Ascending aorta (tissue), 2 donors: ENCODE measurements at regions not wholly inside any gene's neighbourhood (a gene's known extent, or its start where the extent isn't known, plus 50 kb on each side); places are given as distances from the start of the nearest gene placed in this dataset.

Source experiments
- DNase-seq, 2 donors: peaks; one replicate each; pipeline ENCODE4 v3.0.0-alpha.2; 2019; ENCODE audit warnings: low spot score in 2 of 2
- H3K27ac ChIP-seq, 2 donors: fragments of 200-600 bp; sonication (generic); one replicate each; pipeline ENCODE4 v1.5.1; 2016 to 2017; ENCODE audit warnings: mild to moderate bottlenecking in 1 of 2
- H3K27me3 ChIP-seq: fragments of 200-600 bp; sonication (generic); one replicate; pipeline ENCODE4 v1.5.1; 2017
- H3K36me3 ChIP-seq, 2 donors: fragments of 200-600 bp; sonication (generic); one replicate each; pipeline ENCODE4 v1.5.1; 2016
- H3K4me1 ChIP-seq, 2 donors: fragments of 200-600 bp; sonication (generic); one replicate each; pipeline ENCODE4 v1.5.1; 2016 to 2017; ENCODE audit warnings: mild to moderate bottlenecking in 1 of 2
- H3K4me3 ChIP-seq, 2 donors: fragments of 200-600 bp; sonication (generic); one replicate each; pipeline ENCODE4 v1.5.1; 2016 to 2017; ENCODE audit warnings: mild to moderate bottlenecking in 1 of 2
- H3K9me3 ChIP-seq, 2 donors: fragments of 200-600 bp; sonication (generic); one replicate each; pipeline ENCODE4 v1.5.1; 2016
- intact Hi-C: fragments of 100-400 bp; cut with DNase I; formaldehyde crosslinking; loops from one replicate; pipeline ENCODE4 v1.15.1; 2023
- TF ChIP-seq, protein P1 (sequence below), 3 experiments: fragments of 200-600 bp in 2 of 3; fragments of 450-650 bp in 1 of 3; sonication (generic) in 2 of 3; IDR thresholded peaks; one replicate each; pipeline ENCODE4 v1.5.1; 2016 to 2019; ENCODE audit warnings: antibody characterized with exemption in 3 of 3, mild to moderate bottlenecking in 1 of 3, moderate library complexity in 1 of 3

DNA sequence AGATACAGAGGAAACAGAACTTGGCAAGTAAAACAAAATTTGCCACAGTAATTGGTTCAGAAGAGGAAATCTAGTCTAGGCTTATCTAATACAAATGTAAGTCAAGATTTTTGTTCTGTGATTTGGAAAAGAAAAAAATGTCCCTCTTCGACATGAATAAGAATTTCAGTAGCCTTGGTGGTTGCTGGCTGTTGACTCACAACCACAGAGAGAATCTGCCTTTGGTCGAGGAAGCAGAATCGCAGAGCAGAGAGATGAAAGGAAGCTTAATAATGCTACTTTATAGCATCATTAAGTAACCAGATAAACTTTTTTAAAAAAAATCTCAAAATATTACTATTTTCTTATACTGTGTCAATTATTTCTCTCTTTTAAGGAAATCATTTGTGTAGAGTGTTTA is 1096.6 kb downstream of the FLRT2 start:
- Histone ChIP-seq H3K36me3 (no peaks in the 10 kb centered on the region), H3K9me3 (no peaks in the 10 kb centered on the region), H3K27ac (no peak overlapping the region), H3K4me1 (no peaks in the 10 kb centered on the region), H3K27me3 (no peaks in the 10 kb centered on the region), H3K4me3 (no peak overlapping the region)
- intact Hi-C loops = no loop called here
- DNase-seq = no peak
- TF ChIP-seq, protein P1, sequence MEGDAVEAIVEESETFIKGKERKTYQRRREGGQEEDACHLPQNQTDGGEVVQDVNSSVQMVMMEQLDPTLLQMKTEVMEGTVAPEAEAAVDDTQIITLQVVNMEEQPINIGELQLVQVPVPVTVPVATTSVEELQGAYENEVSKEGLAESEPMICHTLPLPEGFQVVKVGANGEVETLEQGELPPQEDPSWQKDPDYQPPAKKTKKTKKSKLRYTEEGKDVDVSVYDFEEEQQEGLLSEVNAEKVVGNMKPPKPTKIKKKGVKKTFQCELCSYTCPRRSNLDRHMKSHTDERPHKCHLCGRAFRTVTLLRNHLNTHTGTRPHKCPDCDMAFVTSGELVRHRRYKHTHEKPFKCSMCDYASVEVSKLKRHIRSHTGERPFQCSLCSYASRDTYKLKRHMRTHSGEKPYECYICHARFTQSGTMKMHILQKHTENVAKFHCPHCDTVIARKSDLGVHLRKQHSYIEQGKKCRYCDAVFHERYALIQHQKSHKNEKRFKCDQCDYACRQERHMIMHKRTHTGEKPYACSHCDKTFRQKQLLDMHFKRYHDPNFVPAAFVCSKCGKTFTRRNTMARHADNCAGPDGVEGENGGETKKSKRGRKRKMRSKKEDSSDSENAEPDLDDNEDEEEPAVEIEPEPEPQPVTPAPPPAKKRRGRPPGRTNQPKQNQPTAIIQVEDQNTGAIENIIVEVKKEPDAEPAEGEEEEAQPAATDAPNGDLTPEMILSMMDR (IDR thresholded peaks at IDR 0.05) = no peak

DNA sequence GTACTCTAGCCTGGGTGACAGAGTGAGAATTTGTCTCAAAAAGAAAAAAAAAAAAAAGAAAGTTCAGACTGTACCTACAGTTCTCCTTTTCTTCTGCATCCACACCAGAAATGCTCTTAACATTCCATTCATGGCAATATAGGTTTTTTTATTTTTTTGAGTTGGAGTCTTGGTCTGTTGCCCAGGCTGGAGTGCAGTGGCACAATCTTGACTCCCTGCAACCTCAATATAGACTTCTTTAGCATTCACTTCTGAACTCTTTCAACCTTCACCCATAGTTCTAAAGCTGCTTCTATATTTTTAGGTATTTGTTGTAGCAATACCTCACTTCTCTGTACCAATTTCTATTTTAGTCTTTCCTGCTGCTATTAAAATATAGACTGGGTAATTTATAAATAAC is 1095.7 kb downstream of the FLRT2 start:
- Histone ChIP-seq H3K27me3 (no peaks in the 10 kb centered on the region), H3K27ac (no peak overlapping the region), H3K36me3 (no peaks in the 10 kb centered on the region), H3K4me1 (no peaks in the 10 kb centered on the region), H3K4me3 (no peak overlapping the region), H3K9me3 (no peaks in the 10 kb centered on the region)
- DNase-seq = no peak
- TF ChIP-seq, protein P1 (IDR thresholded peaks at IDR 0.05) = no peak
- intact Hi-C loops = no loop called here

DNA sequence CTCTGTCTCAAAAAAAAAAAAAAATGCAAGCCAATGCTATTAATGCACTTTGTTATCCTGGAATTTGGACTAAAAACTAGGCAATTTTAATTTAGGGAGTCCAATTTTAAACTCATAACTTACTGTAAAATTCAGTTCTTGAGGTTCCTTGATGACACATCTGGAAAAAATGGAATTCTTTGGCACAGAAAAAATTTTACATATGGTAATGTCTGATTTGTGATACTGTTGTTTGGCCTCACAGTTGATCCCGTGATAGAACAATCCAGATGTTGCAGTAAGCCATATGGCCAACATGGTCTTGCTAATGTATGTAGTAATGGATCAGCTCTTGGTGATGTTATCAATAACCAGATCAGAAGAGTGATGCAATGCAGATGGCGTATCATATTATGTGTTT is 1089.8 kb downstream of the FLRT2 start:
- H3K4me1 ChIP-seq = no peaks in the 10 kb centered on the region
- intact Hi-C loops = no loop called here
- no peak for DNase-seq
- no peaks in the 10 kb centered on the region for H3K36me3 ChIP-seq
- TF ChIP-seq, protein P1 (IDR thresholded peaks at IDR 0.05) = no peak
- no peak overlapping the region for H3K4me3 ChIP-seq
- H3K27ac ChIP-seq = no peak overlapping the region
- no peaks in the 10 kb centered on the region for H3K9me3 ChIP-seq
- H3K27me3 ChIP-seq = no peaks in the 10 kb centered on the region

DNA sequence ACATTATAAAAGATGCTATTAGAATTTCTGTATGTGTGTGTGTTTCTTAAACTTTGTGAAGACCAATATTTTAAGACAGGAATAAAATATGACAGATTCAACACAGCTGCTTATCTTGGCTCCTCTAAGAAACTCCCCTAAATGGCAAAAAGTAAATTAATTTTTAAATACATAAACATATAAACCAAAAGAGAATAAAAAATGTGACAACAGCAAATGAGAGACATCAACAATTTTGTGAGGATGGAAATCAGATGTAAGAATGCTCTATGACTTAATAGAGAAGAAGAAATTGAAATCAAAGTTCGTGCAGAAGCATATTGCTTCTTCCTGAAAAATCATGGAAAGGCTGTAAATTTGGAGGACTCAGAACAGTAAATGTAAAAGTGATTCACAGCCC is 1083.8 kb downstream of the FLRT2 start:
- Histone ChIP-seq H3K27me3 (no peaks in the 10 kb centered on the region), H3K27ac (no peak overlapping the region), H3K4me1 (no peaks in the 10 kb centered on the region), H3K36me3 (no peaks in the 10 kb centered on the region), H3K4me3 (no peak overlapping the region), H3K9me3 (no peaks in the 10 kb centered on the region)
- TF ChIP-seq, protein P1 (IDR thresholded peaks at IDR 0.05) = no peak
- intact Hi-C loops = no loop called here
- no peak for DNase-seq

DNA sequence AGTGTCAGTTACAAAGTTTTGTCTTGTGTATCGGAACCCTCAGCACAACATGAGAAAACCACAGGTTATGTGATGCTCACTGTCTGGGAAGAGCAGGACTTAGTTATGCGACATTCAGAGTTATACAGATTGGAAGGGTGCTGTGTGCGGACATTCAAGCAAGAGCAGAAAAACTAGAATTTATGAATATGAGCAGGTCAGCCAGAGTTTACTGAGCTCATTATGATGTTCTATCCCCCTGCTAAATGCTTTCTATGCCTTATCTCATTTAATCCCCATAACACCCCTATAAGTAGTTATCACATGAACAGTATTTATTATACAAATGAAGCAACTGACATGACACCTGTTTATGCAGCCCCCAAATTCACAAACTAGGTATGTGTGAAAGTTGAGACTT is 1083.2 kb downstream of the FLRT2 start:
- no peak for DNase-seq
- intact Hi-C loops = no loop called here
- H3K4me3 ChIP-seq = no peak overlapping the region

DNA sequence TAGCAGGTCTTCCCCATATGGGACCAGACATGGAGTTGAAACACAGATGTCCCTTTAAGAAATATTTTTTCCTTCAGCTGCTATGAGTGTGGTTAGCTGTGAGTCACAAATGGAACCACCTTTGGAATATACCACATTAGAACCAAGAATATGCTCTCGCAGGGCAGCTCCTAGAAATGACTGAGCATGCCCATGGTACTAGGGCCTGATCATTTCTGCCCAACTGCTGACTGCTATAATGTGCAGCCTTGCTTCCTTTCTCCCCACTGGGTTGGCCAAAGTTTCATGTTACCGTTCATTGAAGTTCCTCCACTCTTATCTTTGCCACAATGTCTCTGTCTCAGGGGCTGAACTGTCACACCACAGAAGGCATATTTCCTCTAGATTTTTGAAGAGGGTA is 1074.6 kb downstream of the FLRT2 start:
- Histone ChIP-seq H3K27ac (no peak overlapping the region), H3K27me3 (no peaks in the 10 kb centered on the region), H3K4me3 (no peak overlapping the region), H3K36me3 (no peaks in the 10 kb centered on the region), H3K4me1 (no peaks in the 10 kb centered on the region), H3K9me3 (no peaks in the 10 kb centered on the region)
- intact Hi-C loops = no loop called here
- no peak for DNase-seq
- TF ChIP-seq, protein P1 (IDR thresholded peaks at IDR 0.05) = no peak

More for the DNA sequence above, 1083.2 kb downstream of the FLRT2 start:
- Histone ChIP-seq H3K4me1 (no peaks in the 10 kb centered on the region), H3K36me3 (no peaks in the 10 kb centered on the region), H3K9me3 (no peaks in the 10 kb centered on the region), H3K27me3 (no peaks in the 10 kb centered on the region), H3K27ac (no peak overlapping the region)
- TF ChIP-seq, protein P1 (IDR thresholded peaks at IDR 0.05) = no peak
